CD14-positive monocyte (primary cell): ENCODE measurements at regions not wholly inside any gene's neighbourhood (a gene's known extent, or its start where the extent isn't known, plus 50 kb on each side); places are given as distances from the start of the nearest gene placed in this dataset.

Source experiments
- DNase-seq, 3 donors: peaks; one replicate each; pipeline ENCODE4 v3.0.0-alpha.2; 2011 to 2022
- H2AFZ ChIP-seq: 2 replicates; pipeline ENCODE4 v1.6.0; 2012; ENCODE audit warnings: mild to moderate bottlenecking, low read depth, low read length, inconsistent platforms; ENCODE audit not compliant: insufficient read depth, poor library complexity, severe bottlenecking
- H3K27ac ChIP-seq, 2 donors: 1 replicate in 1 of 2; 2 replicates in 1 of 2; pipeline ENCODE4 v1.5.1; 2012 to 2013; ENCODE audit warnings: low read length in 2 of 2, control low read depth in 1 of 2, inconsistent platforms in 1 of 2, low read depth in 1 of 2, mild to moderate bottlenecking in 1 of 2
- H3K27me3 ChIP-seq, 2 donors: one replicate each; pipeline versions ENCODE4 v1.6.0 to v1.6.1; 2011 to 2013; ENCODE audit warnings: low read length in 2 of 2; ENCODE audit not compliant: control insufficient read depth in 2 of 2, insufficient read depth in 2 of 2
- H3K36me3 ChIP-seq, 2 donors: replicated peaks in 1 of 2; 1 replicate in 1 of 2; 2 replicates in 1 of 2; pipeline versions ENCODE4 v1.5.1 to v1.6.1; 2012 to 2013; ENCODE audit warnings: low read length in 2 of 2, control low read depth in 1 of 2, inconsistent platforms in 1 of 2, mild to moderate bottlenecking in 1 of 2; ENCODE audit not compliant: insufficient read depth in 2 of 2, control insufficient read depth in 1 of 2
- H3K4me1 ChIP-seq, 2 donors: 1 replicate in 1 of 2; 2 replicates in 1 of 2; pipeline versions ENCODE4 v1.5.1 to v1.6.1; 2012 to 2013; ENCODE audit warnings: low read length in 2 of 2, control low read depth in 1 of 2, inconsistent platforms in 1 of 2, mild to moderate bottlenecking in 1 of 2, moderate library complexity in 1 of 2; ENCODE audit not compliant: insufficient read depth in 2 of 2, control insufficient read depth in 1 of 2
- H3K4me2 ChIP-seq: replicated peaks from 2 replicates; pipeline ENCODE3; 2012; ENCODE audit warnings: low read length, moderate library complexity, mild to moderate bottlenecking; ENCODE audit not compliant: poor library complexity, severe bottlenecking; ENCODE audit errors: extremely low read depth
- H3K4me3 ChIP-seq, 3 experiments: fragments of 200-600 bp in 1 of 3; sonication (generic) in 1 of 3; replicated peaks in 1 of 3; 1 replicate in 2 of 3; 2 replicates in 1 of 3; pipeline ENCODE4 v1.5.1; 2011 to 2013; ENCODE audit warnings: low read length in 3 of 3, mild to moderate bottlenecking in 3 of 3, control low read depth in 2 of 3, low read depth in 2 of 3, inconsistent platforms in 1 of 3, moderate library complexity in 1 of 3
- H3K79me2 ChIP-seq: 2 replicates; pipeline ENCODE4 v1.6.0; 2012; ENCODE audit warnings: mild to moderate bottlenecking, control low read depth, inconsistent platforms, low read length, moderate library complexity; ENCODE audit not compliant: insufficient read depth
- H3K9ac ChIP-seq: 2 replicates; pipeline ENCODE4 v1.6.0; 2017; ENCODE audit warnings: low read length, mild to moderate bottlenecking; ENCODE audit not compliant: insufficient read depth, poor library complexity, severe bottlenecking
- H3K9me3 ChIP-seq, 2 donors: replicated peaks in 1 of 2; 1 replicate in 1 of 2; 2 replicates in 1 of 2; pipeline versions ENCODE4 v1.5.1 to v1.6.1; 2012 to 2013; ENCODE audit warnings: low read length in 2 of 2, control low read depth in 1 of 2; ENCODE audit not compliant: control insufficient read depth in 1 of 2, insufficient read depth in 1 of 2
- H4K20me1 ChIP-seq: 2 replicates; pipeline ENCODE4 v1.6.0; 2012; ENCODE audit warnings: mild to moderate bottlenecking, low read length, control low read depth, moderate library complexity; ENCODE audit not compliant: insufficient read depth
- H3K27ac Mint-ChIP-seq, 7 donors: one replicate each; pipeline ENCODE4 v1.8.0; 2020; ENCODE audit warnings: mild to moderate bottlenecking in 7 of 7, mixed read lengths in 7 of 7, moderate library complexity in 6 of 7, inconsistent platforms in 2 of 7
- H3K27me3 Mint-ChIP-seq, 3 donors: one replicate each; pipeline ENCODE4 v1.8.0; 2021 to 2022; ENCODE audit warnings: low read depth in 3 of 3, mild to moderate bottlenecking in 3 of 3, mixed read lengths in 3 of 3, moderate library complexity in 3 of 3, inconsistent platforms in 1 of 3
- H3K36me3 Mint-ChIP-seq, 2 donors: one replicate each; pipeline ENCODE4 v1.8.0; 2020; ENCODE audit warnings: mixed read lengths in 2 of 2, inconsistent platforms in 1 of 2, mild to moderate bottlenecking in 1 of 2
- H3K4me1 Mint-ChIP-seq: one replicate; pipeline ENCODE4 v1.8.0; 2020; ENCODE audit warnings: mild to moderate bottlenecking, mixed read lengths
- H3K4me3 Mint-ChIP-seq, 2 donors: one replicate each; pipeline ENCODE4 v1.8.0; 2020; ENCODE audit warnings: mild to moderate bottlenecking in 2 of 2, mixed read lengths in 2 of 2, moderate library complexity in 1 of 2
- H3K9me3 Mint-ChIP-seq, 7 donors: one replicate each; pipeline ENCODE4 v1.8.0; 2020 to 2022; ENCODE audit warnings: mixed read lengths in 7 of 7, mild to moderate bottlenecking in 6 of 7, moderate library complexity in 6 of 7, inconsistent platforms in 2 of 7
- WGBS: methylation state at CpG from one replicate; pipeline ENCODE4 v1.1.5; 2013; ENCODE audit warnings: missing lambda C conversion rate; ENCODE audit not compliant: insufficient coverage; 5-methylcytosine and 5-hydroxymethylcytosine counted together
- intact Hi-C, 2 donors: fragments of 100-400 bp; cut with micrococcal nuclease; formaldehyde crosslinking; loops; one replicate each; pipeline versions ENCODE4 v1.15.0 to v1.15.1; 2023
- TF ChIP-seq, protein P1 (sequence below): fragments of 200-600 bp; IDR thresholded peaks from one replicate; pipeline ENCODE4 v1.8.0; 2022; ENCODE audit warnings: antibody characterized with exemption, mild to moderate bottlenecking

DNA sequence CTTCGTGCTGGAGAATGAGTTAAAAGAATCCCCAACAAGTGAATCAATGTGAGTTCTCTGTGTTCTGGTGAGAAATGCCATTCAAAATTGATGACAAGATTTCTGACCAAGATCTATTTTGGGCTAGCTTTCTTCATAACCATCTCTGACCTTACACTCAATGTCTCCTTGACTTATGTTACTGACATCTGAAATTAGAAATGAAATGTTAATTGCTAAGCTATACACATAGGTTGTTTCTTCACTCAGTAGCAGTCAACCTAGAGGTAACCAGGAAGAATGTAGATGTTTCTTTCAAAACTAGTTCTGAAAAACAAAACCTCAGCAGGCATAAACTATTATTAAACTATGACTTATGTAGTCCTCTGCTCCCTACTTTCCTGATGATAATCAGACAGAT lies 2220.7 kb upstream of the C9orf72 start:
- no peaks in the 10 kb centered on the region for H3K9me3 Mint-ChIP-seq
- Histone ChIP-seq H3K9me3 (no peaks in the 10 kb centered on the region), H3K4me2 (no peak overlapping the region), H3K27me3 (no peaks in the 10 kb centered on the region), H2AFZ (no peak overlapping the region), H3K4me3 (no peak overlapping the region), H3K27ac (no peak overlapping the region), H3K4me1 (no peaks in the 10 kb centered on the region), H3K79me2 (no peaks in the 10 kb centered on the region), H3K9ac (no peak overlapping the region), H4K20me1 (no peaks in the 10 kb centered on the region), H3K36me3 (no peaks in the 10 kb centered on the region)
- no CpG with 5 or more reads among the region's 1 CpG for WGBS
- TF ChIP-seq, protein P1, sequence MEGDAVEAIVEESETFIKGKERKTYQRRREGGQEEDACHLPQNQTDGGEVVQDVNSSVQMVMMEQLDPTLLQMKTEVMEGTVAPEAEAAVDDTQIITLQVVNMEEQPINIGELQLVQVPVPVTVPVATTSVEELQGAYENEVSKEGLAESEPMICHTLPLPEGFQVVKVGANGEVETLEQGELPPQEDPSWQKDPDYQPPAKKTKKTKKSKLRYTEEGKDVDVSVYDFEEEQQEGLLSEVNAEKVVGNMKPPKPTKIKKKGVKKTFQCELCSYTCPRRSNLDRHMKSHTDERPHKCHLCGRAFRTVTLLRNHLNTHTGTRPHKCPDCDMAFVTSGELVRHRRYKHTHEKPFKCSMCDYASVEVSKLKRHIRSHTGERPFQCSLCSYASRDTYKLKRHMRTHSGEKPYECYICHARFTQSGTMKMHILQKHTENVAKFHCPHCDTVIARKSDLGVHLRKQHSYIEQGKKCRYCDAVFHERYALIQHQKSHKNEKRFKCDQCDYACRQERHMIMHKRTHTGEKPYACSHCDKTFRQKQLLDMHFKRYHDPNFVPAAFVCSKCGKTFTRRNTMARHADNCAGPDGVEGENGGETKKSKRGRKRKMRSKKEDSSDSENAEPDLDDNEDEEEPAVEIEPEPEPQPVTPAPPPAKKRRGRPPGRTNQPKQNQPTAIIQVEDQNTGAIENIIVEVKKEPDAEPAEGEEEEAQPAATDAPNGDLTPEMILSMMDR, result no peak
- DNase-seq, result no peak
- H3K4me3 Mint-ChIP-seq, result no peak overlapping the region
- no peaks in the 10 kb centered on the region for H3K27me3 Mint-ChIP-seq
- intact Hi-C loops, result no loop called here
- H3K4me1 Mint-ChIP-seq, result no peaks in the 10 kb centered on the region
- no peaks in the 10 kb centered on the region for H3K36me3 Mint-ChIP-seq
- no peak overlapping the region for H3K27ac Mint-ChIP-seq

DNA sequence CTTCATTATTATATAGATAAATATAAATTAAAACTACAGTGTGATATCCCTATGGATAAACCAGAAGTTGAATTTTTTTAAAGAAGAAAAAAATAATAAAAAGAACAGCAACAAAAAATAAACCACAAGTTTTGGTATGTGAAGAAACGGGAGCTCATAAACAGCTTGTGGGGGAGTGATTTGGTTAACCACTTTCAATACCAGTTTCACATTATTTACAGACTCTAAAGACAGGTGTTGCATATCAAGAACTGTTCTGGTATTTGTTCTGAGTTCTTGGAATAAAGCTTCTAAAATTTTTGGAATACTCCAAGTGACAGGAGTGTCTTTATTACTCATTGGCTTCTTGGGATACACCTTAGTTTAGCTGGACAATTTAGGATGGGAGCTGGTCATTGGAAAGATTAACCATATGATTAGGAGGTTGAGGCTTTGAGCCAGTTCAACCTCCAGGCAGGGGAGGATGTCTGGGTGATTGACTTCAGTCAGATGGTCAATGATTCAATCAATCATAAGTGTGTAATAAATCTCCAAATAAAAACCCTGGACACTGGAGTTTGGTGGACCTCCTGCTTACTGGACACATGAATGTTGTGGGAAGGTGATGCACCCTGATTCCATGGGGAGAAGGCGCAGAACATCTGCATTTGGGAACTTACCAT lies 2223.1 kb upstream of the C9orf72 start:
- intact Hi-C loops, result no loop called here
- Mint-ChIP-seq H3K9me3 (peaks cover 0 to 2% (median 0%) of the 10 kb centered on the region in 7 donors), H3K27ac (no peak overlapping the region), H3K4me1 (no peaks in the 10 kb centered on the region), H3K36me3 (no peaks in the 10 kb centered on the region), H3K4me3 (no peak overlapping the region), H3K27me3 (no peaks in the 10 kb centered on the region)
- Histone ChIP-seq H4K20me1 (no peaks in the 10 kb centered on the region), H3K4me3 (no peak overlapping the region), H2AFZ (no peak overlapping the region), H3K9me3 (no peaks in the 10 kb centered on the region), H3K27ac (no peak overlapping the region), H3K4me2 (no peak overlapping the region), H3K79me2 (no peaks in the 10 kb centered on the region), H3K4me1 (no peaks in the 10 kb centered on the region), H3K9ac (no peak overlapping the region), H3K27me3 (no peaks in the 10 kb centered on the region), H3K36me3 (no peaks in the 10 kb centered on the region)
- no CpG with 5 or more reads among the region's 2 CpGs for WGBS
- TF ChIP-seq, protein P1, result no peak
- no peak for DNase-seq
